SK-N-SH (cell line): ENCODE measurements at regions not wholly inside any gene's neighbourhood (a gene's known extent, or its start where the extent isn't known, plus 50 kb on each side); places are given as distances from the start of the nearest gene placed in this dataset.

Experiments used
- EP300 ChIP-seq, 2 experiments: IDR thresholded peaks; 2 replicates each; pipeline versions ENCODE4 v1.4.0 to v1.6.1; 2012; ENCODE audit warnings: borderline replicate concordance in 1 of 2, low read depth in 1 of 2, low read length in 1 of 2
- RCOR1 ChIP-seq: fragments of 150-350 bp; IDR thresholded peaks from 2 replicates; pipeline ENCODE4 v1.6.1; 2017; ENCODE audit warnings: antibody characterized with exemption, low read length
- REST ChIP-seq: IDR thresholded peaks from 2 replicates; pipeline ENCODE4 v1.6.1; 2012; ENCODE audit warnings: mild to moderate bottlenecking, low read depth, low read length, moderate library complexity
- SMC3 ChIP-seq: IDR thresholded peaks from 2 replicates; pipeline ENCODE4 v1.6.1; 2012; ENCODE audit warnings: low read depth, low read length, improper control_type of control experiment
- TF ChIP-seq, protein P1 (sequence below): fragments of 200-600 bp; sonication (generic); IDR thresholded peaks from 2 replicates; pipeline ENCODE4 v1.6.1; 2017; ENCODE audit warnings: antibody characterized with exemption, mild to moderate bottlenecking, moderate library complexity

DNA sequence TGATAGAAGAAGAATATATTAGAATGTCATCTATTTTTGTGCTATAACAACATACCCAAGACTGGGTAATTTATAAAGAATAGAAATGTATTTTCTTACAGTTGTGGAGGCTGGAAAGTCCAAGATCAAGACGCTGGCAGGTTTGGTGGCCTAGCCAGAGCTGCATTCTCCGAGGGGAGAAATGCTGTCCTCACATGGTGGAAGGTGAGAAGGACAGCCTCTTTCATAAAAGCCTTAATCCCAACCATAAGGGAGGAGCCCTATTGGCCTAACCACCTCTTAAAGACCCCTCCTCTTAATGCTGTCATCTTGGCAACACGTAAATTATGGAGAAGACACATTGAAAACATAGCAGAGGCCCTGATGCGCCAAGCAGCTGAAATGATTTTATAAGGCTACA lies 60.1 kb upstream of the KAZN start:
- TF ChIP-seq, protein P1, sequence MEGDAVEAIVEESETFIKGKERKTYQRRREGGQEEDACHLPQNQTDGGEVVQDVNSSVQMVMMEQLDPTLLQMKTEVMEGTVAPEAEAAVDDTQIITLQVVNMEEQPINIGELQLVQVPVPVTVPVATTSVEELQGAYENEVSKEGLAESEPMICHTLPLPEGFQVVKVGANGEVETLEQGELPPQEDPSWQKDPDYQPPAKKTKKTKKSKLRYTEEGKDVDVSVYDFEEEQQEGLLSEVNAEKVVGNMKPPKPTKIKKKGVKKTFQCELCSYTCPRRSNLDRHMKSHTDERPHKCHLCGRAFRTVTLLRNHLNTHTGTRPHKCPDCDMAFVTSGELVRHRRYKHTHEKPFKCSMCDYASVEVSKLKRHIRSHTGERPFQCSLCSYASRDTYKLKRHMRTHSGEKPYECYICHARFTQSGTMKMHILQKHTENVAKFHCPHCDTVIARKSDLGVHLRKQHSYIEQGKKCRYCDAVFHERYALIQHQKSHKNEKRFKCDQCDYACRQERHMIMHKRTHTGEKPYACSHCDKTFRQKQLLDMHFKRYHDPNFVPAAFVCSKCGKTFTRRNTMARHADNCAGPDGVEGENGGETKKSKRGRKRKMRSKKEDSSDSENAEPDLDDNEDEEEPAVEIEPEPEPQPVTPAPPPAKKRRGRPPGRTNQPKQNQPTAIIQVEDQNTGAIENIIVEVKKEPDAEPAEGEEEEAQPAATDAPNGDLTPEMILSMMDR, result no peak
- TF ChIP-seq EP300 (IDR thresholded peaks at IDR 0.05; ENCODE audit: borderline replicate concordance in 1 of 2, low read depth in 1 of 2, low read length in 1 of 2) (no peak), REST (no peak), SMC3 (no peak), RCOR1 (no peak)
